ENCODE measurements at regions not wholly inside any gene's neighbourhood (a gene's known extent, or its start where the extent isn't known, plus 50 kb on each side); places are given as distances from the start of the nearest gene placed in this dataset.

DNA sequence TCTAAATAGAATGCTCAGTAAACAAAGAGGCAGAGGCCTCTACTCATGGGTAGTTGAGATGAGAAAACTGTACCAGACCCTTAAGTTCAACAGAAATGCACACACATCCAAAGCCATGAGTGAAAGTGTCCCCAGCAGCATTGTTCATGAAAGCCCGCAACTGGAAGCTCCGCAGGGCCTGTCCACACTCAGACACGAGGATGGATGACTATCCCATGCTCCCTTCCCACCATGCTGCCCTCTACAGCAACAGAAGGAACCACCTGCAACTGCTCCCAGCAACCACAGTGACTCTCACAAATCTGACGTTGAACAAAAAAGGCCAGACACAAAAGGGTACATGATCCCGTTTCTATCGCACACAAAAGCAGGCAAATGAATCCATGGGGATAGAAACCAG lies 76.9 kb upstream of the ANO1 start (continued):
- TF ChIP-seq, protein P1, sequence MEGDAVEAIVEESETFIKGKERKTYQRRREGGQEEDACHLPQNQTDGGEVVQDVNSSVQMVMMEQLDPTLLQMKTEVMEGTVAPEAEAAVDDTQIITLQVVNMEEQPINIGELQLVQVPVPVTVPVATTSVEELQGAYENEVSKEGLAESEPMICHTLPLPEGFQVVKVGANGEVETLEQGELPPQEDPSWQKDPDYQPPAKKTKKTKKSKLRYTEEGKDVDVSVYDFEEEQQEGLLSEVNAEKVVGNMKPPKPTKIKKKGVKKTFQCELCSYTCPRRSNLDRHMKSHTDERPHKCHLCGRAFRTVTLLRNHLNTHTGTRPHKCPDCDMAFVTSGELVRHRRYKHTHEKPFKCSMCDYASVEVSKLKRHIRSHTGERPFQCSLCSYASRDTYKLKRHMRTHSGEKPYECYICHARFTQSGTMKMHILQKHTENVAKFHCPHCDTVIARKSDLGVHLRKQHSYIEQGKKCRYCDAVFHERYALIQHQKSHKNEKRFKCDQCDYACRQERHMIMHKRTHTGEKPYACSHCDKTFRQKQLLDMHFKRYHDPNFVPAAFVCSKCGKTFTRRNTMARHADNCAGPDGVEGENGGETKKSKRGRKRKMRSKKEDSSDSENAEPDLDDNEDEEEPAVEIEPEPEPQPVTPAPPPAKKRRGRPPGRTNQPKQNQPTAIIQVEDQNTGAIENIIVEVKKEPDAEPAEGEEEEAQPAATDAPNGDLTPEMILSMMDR (IDR thresholded peaks at IDR 0.05 in 2 of 3, conservative IDR thresholded peaks at IDR 0.05 in 1 of 3; ENCODE audit: control insufficient read depth in 2 of 3, extremely low read depth in 1 of 3, insufficient read depth in 1 of 3, low read depth in 3 of 3, low read length in 3 of 3), result no peak
- TF ChIP-seq POLR2AphosphoS5 (IDR thresholded peaks at IDR 0.05; ENCODE audit: low read length), result no peak
- no peak for TF ChIP-seq SIX5 (IDR thresholded peaks at IDR 0.05; ENCODE audit: low read depth, low read length, severe bottlenecking)
- TF ChIP-seq, protein P2, sequence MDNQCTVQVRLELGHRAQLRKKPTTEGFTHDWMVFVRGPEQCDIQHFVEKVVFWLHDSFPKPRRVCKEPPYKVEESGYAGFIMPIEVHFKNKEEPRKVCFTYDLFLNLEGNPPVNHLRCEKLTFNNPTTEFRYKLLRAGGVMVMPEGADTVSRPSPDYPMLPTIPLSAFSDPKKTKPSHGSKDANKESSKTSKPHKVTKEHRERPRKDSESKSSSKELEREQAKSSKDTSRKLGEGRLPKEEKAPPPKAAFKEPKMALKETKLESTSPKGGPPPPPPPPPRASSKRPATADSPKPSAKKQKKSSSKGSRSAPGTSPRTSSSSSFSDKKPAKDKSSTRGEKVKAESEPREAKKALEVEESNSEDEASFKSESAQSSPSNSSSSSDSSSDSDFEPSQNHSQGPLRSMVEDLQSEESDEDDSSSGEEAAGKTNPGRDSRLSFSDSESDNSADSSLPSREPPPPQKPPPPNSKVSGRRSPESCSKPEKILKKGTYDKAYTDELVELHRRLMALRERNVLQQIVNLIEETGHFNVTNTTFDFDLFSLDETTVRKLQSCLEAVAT (IDR thresholded peaks at IDR 0.05), result no peak
- no peak for TF ChIP-seq BACH1 (IDR thresholded peaks at IDR 0.05; ENCODE audit: borderline replicate concordance)

DNA sequence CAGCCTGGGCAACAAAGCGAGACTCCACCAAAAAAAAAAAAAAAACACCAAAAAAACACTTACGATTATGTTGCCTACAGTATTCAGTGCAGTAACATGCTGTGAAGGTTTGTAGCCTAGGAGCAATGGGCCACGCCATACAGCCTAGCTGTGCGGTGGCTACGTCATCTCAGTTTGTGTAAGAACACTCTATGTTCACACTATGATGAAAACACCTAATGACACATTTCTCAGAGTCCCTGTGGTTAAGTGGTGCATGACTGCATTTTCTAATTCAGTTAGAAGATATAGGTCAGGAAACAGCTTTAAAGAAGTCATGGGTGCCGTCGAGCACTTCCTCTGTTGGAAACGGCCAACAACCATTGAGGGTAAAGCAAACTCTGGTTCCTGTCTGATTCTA lies 75.7 kb upstream of the ANO1 start:
- 13% methylated on average over 8 of the region's 8 CpGs for WGBS (ENCODE audit: insufficient coverage, insufficient replicate concordance, low lambda C conversion rate, missing lambda C conversion rate)
- ATAC-seq, result peak; percentile 44
- no peak for DNase-seq (ENCODE audit: low read depth, low spot score)
- Histone ChIP-seq H3K4me3 (no peak overlapping the region), H3K79me2 (ENCODE audit: control insufficient read depth, insufficient read depth, low read length) (no peaks in the 10 kb centered on the region), H3K4me2 (ENCODE audit: control insufficient read depth, insufficient read depth) (no peak overlapping the region), H3K9me3 (replicated peaks; ENCODE audit: control insufficient read depth, insufficient read depth, low read length) (no peaks in the 10 kb centered on the region), H2AFZ (ENCODE audit: control insufficient read depth, low read depth, low read length) (no peak overlapping the region), H3K36me3 (ENCODE audit: control insufficient read depth in 2 of 2, insufficient read depth in 2 of 2, low read length in 1 of 2) (no peaks in the 10 kb centered on the region), H3K9ac (ENCODE audit: control insufficient read depth, insufficient read depth, low read length) (no peak overlapping the region), H3K27me3 (replicated peaks in 1 of 2; ENCODE audit: control insufficient read depth in 2 of 2, insufficient read depth in 2 of 2, low read length in 1 of 2) (no peaks in the 10 kb centered on the region), H4K20me1 (ENCODE audit: control insufficient read depth, insufficient read depth) (no peaks in the 10 kb centered on the region), H3K27ac (ENCODE audit: control insufficient read depth, insufficient read depth) (no peak overlapping the region), H3K4me1 (ENCODE audit: control insufficient read depth, insufficient read depth, low read length) (no peaks in the 10 kb centered on the region)
- CTCF ChIA-PET, result no interaction called here
- TF ChIP-seq BHLHE40 (IDR thresholded peaks at IDR 0.05; ENCODE audit: borderline replicate concordance in 1 of 2, low read depth in 2 of 2, low read length in 1 of 2) (no peak), PAX8 (IDR thresholded peaks at IDR 0.05) (no peak), RUNX3 (IDR thresholded peaks at IDR 0.05; ENCODE audit: low read length) (peak; percentile 48; the same call in 1 of the 2 replicates), NFIC (IDR thresholded peaks at IDR 0.05; ENCODE audit: low read depth, low read length) (no peak), CREM (IDR thresholded peaks at IDR 0.05; ENCODE audit: low read depth) (peak; percentile 71), JUNB (IDR thresholded peaks at IDR 0.05) (peak; percentile 23; the same call in 1 of the 2 replicates), ZNF217 (IDR thresholded peaks at IDR 0.05) (no peak), CREB1 (IDR thresholded peaks at IDR 0.05; ENCODE audit: low read depth) (peak; percentile 84), RAD21 (IDR thresholded peaks at IDR 0.05; ENCODE audit: insufficient read depth, low read depth, low read length) (no peak)
- POLR2A ChIA-PET, result no interaction called here
- intact Hi-C loops (cut with micrococcal nuclease; ENCODE audit: unreplicated experiment), result no loop called here
- no peak for FAIRE-seq
- SMC1A ChIA-PET (ENCODE audit: uncharacterized antibody, unreplicated experiment), result no interaction called here
- BruUV-seq (replicated peaks), result no TSS peak
- RAD21 ChIA-PET (ENCODE audit: unreplicated experiment), result no interaction called here
- in situ Hi-C loops (cut with MboI), result no loop called here

Measured in GM12878 (cell line).